ENCODE measurements at regions not wholly inside any gene's neighbourhood (a gene's known extent, or its start where the extent isn't known, plus 50 kb on each side); places are given as distances from the start of the nearest gene placed in this dataset.

- ChIA-PET CTCF (no interaction called here), POLR2A (no interaction called here)
- no peak overlapping the region for H3K27ac ChIP-seq
- H3K4me3 ChIP-seq = no peak overlapping the region
- WGBS (ENCODE audit: missing lambda C conversion rate) = 8% methylated on average over 1 of the region's 1 CpG
- peak; percentile 86 for FAIRE-seq
- ATAC-seq = no peak
- no peak for TF ChIP-seq HMGXB4 (CRISPR knock-in tag; IDR thresholded peaks at IDR 0.05; ENCODE audit: borderline replicate concordance)
- H3K4me2 ChIP-seq = no peak overlapping the region
- no peaks in the 10 kb centered on the region for H3K9me3 ChIP-seq
- H3K4me1 ChIP-seq = no peaks in the 10 kb centered on the region
- no peak for DNase-seq (ENCODE audit: low read depth in 1 of 2, low spot score in 1 of 2)
These were observed 56.8 kb upstream of the PRDX4 start for GRCh38 chrX:23610495-23610894.

DNA sequence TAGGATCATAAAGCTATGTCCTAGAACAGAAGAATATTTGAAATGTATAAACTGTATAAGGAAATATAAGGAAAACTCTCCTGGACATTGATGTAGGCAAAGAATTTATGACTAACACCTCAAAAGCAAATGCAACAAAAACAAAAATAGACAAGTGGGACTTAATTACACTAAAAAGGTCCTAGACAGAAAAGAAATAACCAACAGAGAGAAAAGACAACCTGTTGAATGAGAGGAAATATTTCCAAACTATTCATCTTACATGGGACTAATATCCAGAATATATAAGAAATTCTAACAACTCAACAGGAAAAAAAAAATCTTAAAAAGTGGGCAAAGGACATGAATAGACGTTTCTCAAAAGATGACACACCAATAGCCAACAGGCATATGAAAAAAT lies 54.4 kb upstream of the PRDX4 start:
- DNase-seq (ENCODE audit: low read depth in 1 of 2, low spot score in 1 of 2) (no peak), ATAC-seq (no peak), FAIRE-seq (no peak)
- CTCF ChIA-PET = no interaction called here
- POLR2A ChIA-PET = no interaction called here
- TF ChIP-seq RARB (CRISPR knock-in tag; IDR thresholded peaks at IDR 0.05) (no peak), FOSB (CRISPR knock-in tag; IDR thresholded peaks at IDR 0.05) (no peak), ZNF302 (CRISPR knock-in tag; IDR thresholded peaks at IDR 0.05) (no peak), CBX2 (IDR thresholded peaks at IDR 0.05; ENCODE audit: borderline replicate concordance, low read depth) (no peak), HDAC2 (IDR thresholded peaks at IDR 0.05) (no peak), MAX (IDR thresholded peaks at IDR 0.05) (no peak), BCL3 (IDR thresholded peaks at IDR 0.05) (no peak), EHF (CRISPR knock-in tag; IDR thresholded peaks at IDR 0.05) (no peak)
- 0% methylated on average over 1 of the region's 1 CpG for whole genome bisulfite sequencing (ENCODE audit: missing lambda C conversion rate)
- H3K4me2 ChIP-seq = no peak overlapping the region
- no peaks in the 10 kb centered on the region for H3K4me1 ChIP-seq
- H3K27ac ChIP-seq = no peak overlapping the region
- H3K9me3 ChIP-seq = no peaks in the 10 kb centered on the region
- H3K4me3 ChIP-seq = no peak overlapping the region

DNA sequence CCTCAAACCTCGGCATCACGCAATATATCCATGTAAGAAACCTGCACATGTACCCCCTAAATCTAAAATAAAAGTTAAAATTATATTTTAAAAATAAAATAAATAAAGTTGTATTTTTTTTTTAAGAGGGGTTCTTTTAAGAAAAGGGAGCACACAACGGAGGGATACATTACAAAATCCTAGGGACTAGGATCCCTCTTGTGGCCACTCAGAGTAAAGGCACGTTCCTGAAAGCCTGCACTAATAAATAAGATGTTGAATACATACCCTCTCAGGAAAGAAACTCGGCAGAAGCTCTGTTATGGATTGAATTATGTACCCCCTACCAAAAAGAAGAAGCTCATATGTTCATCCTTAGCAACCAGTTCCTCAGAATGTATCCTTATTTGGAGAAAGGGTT lies 50.9 kb upstream of the PRDX4 start:
- Histone ChIP-seq H3K4me2 (no peak overlapping the region), H3K27ac (no peak overlapping the region), H3K4me3 (no peak overlapping the region), H3K4me1 (no peaks in the 10 kb centered on the region), H3K9me3 (no peaks in the 10 kb centered on the region)
- CTCF ChIA-PET = interaction anchor here (0.6 to 2.1 kb wide), 9 partner anchors 9 to 1631 kb away, joined by 3 to 9 read pairs (median 3); no protein-coding TSS in a partner anchor
- 42% methylated on average over 5 of the region's 5 CpGs for WGBS (ENCODE audit: missing lambda C conversion rate)
- ATAC-seq (peak; percentile 66 to 75; a peak in 4 of 6 replicates), DNase-seq (ENCODE audit: low read depth in 1 of 2, low spot score in 1 of 2) (peak; percentile 8 to 25), FAIRE-seq (peak; percentile 78)
- POLR2A ChIA-PET = no interaction called here
- TF ChIP-seq SMC3 (IDR thresholded peaks at IDR 0.05) = peak; percentile 28; the same call in 1 of the 3 replicates
- TF ChIP-seq CTCF (IDR thresholded peaks at IDR 0.05) = peak; percentile 48
- TF ChIP-seq ZSCAN20 (CRISPR knock-in tag; IDR thresholded peaks at IDR 0.05) = no peak
- TF ChIP-seq FOXS1 (CRISPR knock-in tag; IDR thresholded peaks at IDR 0.05) = no peak
- peak; percentile 44 to 53; a peak in 4 of 5 replicates for TF ChIP-seq RAD21 (conservative IDR thresholded peaks at IDR 0.05 in 1 of 2, IDR thresholded peaks at IDR 0.05 in 1 of 2)
- TF ChIP-seq NFE2L2 (conservative IDR thresholded peaks at IDR 0.05; ENCODE audit: low read length) = no peak

Measured in A549 (cell line).